ENCODE measurements at regions not wholly inside any gene's neighbourhood (a gene's known extent, or its start where the extent isn't known, plus 50 kb on each side); places are given as distances from the start of the nearest gene placed in this dataset.
"Not testable (repeated sequence)": the region's sequence is repeated elsewhere in the genome, so short reads cannot be mapped to it uniquely, and the experiment has no call there.

DNA sequence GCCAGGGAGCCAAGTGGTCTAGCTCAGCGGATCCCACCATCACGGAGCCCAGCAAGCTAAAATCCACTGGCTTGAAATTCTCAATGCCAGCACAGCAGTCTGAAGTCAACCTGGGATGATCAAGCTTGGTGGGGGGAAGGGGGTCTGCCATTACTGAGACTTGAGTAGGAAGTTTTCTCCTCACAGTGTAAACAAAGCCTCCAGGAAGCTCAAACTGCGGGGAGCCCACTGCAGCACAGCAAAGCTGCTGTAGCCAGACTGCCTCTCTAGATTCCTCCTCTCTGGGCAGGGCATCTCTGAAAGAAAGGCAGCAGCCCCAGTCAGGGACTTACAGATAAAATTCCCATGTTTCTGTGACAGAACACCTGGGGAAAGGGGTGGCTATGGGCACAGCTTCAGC lies 98.8 kb upstream of the TRPC5 start:
- H3K27ac ChIP-seq (ENCODE audit: low read depth); DNase-seq (ENCODE audit: extremely low spot score); H3K4me3 ChIP-seq (ENCODE audit: low read depth, low read length); H3K36me3 ChIP-seq (ENCODE audit: insufficient read depth); H3K4me1 ChIP-seq (ENCODE audit: insufficient read depth): not testable (repeated sequence)
- WGBS = 67% methylated on average over 3 of the region's 3 CpGs

GRCh38 chrX:112164420-112164819 lies 81.8 kb upstream of the TRPC5 start:
- Histone ChIP-seq H3K4me3 (ENCODE audit: low read depth, low read length) (no peak overlapping the region), H3K4me1 (ENCODE audit: insufficient read depth) (no peaks in the 10 kb centered on the region), H3K36me3 (ENCODE audit: insufficient read depth) (no peaks in the 10 kb centered on the region), H3K27ac (ENCODE audit: low read depth) (no peak overlapping the region)
- DNase-seq (ENCODE audit: extremely low spot score) = no peak
- WGBS = 94% methylated on average over 2 of the region's 2 CpGs

GRCh38 chrX:112163906-112164305 lies 81.3 kb upstream of the TRPC5 start:
- WGBS = 56% methylated on average over 3 of the region's 3 CpGs
- DNase-seq (ENCODE audit: extremely low spot score) = no peak

DNA sequence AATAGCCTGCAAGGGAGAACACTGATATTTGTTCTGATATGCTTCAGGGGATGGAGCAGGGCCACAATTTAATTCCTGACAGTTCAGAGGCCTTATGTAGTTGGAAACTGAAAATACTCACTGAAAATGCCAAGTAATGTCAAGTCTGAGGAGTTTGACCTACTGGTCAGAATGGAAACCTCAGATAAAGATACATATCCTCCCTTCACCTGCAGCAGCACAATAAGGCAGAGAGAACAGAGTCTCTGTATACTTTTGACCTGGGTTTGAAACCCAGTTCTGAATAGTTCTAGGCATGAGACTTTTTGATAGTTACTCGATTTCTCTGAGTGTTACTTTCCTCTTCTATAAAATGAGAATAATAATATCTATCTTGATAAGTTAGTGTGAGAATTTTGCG lies 65.8 kb upstream of the TRPC5 start:
- 77% methylated on average over 2 of the region's 2 CpGs for WGBS

More at GRCh38 chrX:112163906-112164305, 81.3 kb upstream of the TRPC5 start:
- no peak overlapping the region for H3K27ac ChIP-seq (ENCODE audit: low read depth)
- H3K36me3 ChIP-seq (ENCODE audit: insufficient read depth) = no peaks in the 10 kb centered on the region
- no peaks in the 10 kb centered on the region for H3K4me1 ChIP-seq (ENCODE audit: insufficient read depth)
- H3K4me3 ChIP-seq (ENCODE audit: low read depth, low read length) = no peak overlapping the region

GRCh38 chrX:112147206-112147605 lies 64.6 kb upstream of the TRPC5 start:
- H3K4me3 ChIP-seq (ENCODE audit: low read depth, low read length) = no peak overlapping the region
- H3K36me3 ChIP-seq (ENCODE audit: insufficient read depth) = no peaks in the 10 kb centered on the region
- no peak overlapping the region for H3K27ac ChIP-seq (ENCODE audit: low read depth)
- 27% methylated on average over 2 of the region's 2 CpGs for WGBS
- DNase-seq (ENCODE audit: extremely low spot score) = no peak
- H3K4me1 ChIP-seq (ENCODE audit: insufficient read depth) = no peaks in the 10 kb centered on the region

More for the DNA sequence above, 65.8 kb upstream of the TRPC5 start:
- H3K4me3 ChIP-seq (ENCODE audit: low read depth, low read length) = no peak overlapping the region
- H3K36me3 ChIP-seq (ENCODE audit: insufficient read depth) = no peaks in the 10 kb centered on the region
- no peaks in the 10 kb centered on the region for H3K4me1 ChIP-seq (ENCODE audit: insufficient read depth)
- H3K27ac ChIP-seq (ENCODE audit: low read depth) = no peak overlapping the region
- DNase-seq (ENCODE audit: extremely low spot score) = no peak

- no peaks in the 10 kb centered on the region for H3K4me1 ChIP-seq (ENCODE audit: insufficient read depth)
- H3K27ac ChIP-seq (ENCODE audit: low read depth) = no peak overlapping the region
- no peaks in the 10 kb centered on the region for H3K36me3 ChIP-seq (ENCODE audit: insufficient read depth)
- H3K4me3 ChIP-seq (ENCODE audit: low read depth, low read length) = no peak overlapping the region
- 50% methylated on average over 4 of the region's 4 CpGs for WGBS
- DNase-seq (ENCODE audit: extremely low spot score) = no peak
Observed at GRCh38 chrX:112137276-112137675, 54.7 kb upstream of the TRPC5 start.

All from urinary bladder (tissue), 3 donors.